WTC11 (cell line): ENCODE measurements at regions not wholly inside any gene's neighbourhood (a gene's known extent, or its start where the extent isn't known, plus 50 kb on each side); places are given as distances from the start of the nearest gene placed in this dataset.

Source experiments
- CTCF ChIP-seq: fragments of 200-600 bp; IDR thresholded peaks from 2 replicates; pipeline ENCODE4 v1.8.0; 2022; ENCODE audit warnings: antibody characterized with exemption
- ELF4 ChIP-seq: sonication (generic); formaldehyde crosslinking; IDR thresholded peaks from 2 replicates; pipeline ENCODE4 v1.8.1; 2022; ENCODE audit warnings: low read depth, mild to moderate bottlenecking, moderate library complexity, missing genetic modification reagents
- SP1 ChIP-seq: sonication (generic); formaldehyde crosslinking; conservative IDR thresholded peaks from 2 replicates; pipeline ENCODE4 v1.8.1; 2022; ENCODE audit warnings: missing genetic modification reagents
- USF2 ChIP-seq: sonication (generic); formaldehyde crosslinking; IDR thresholded peaks from 2 replicates; pipeline ENCODE4 v1.8.1; 2023; ENCODE audit warnings: mild to moderate bottlenecking, missing genetic modification reagents, moderate library complexity
- ZNF121 ChIP-seq: sonication (generic); formaldehyde crosslinking; IDR thresholded peaks from 2 replicates; pipeline ENCODE4 v1.8.0; 2023; ENCODE audit warnings: missing genetic modification reagents
- ZNF281 ChIP-seq: sonication (generic); formaldehyde crosslinking; IDR thresholded peaks from 2 replicates; pipeline ENCODE4 v1.8.0; 2023; ENCODE audit warnings: mild to moderate bottlenecking, missing genetic modification reagents

- no peak for TF ChIP-seq CTCF
- TF ChIP-seq SP1 (CRISPR knock-in tag): no peak
- no peak for TF ChIP-seq ZNF121 (CRISPR knock-in tag)
- no peak for TF ChIP-seq USF2 (CRISPR knock-in tag)
- TF ChIP-seq ELF4: no peak
- no peak for TF ChIP-seq ZNF281 (CRISPR knock-in tag)
Observed at GRCh38 chr5:89041976-89042375, 159.0 kb upstream of the MEF2C start.
